H1 (cell line): ENCODE measurements at regions not wholly inside any gene's neighbourhood (a gene's known extent, or its start where the extent isn't known, plus 50 kb on each side); places are given as distances from the start of the nearest gene placed in this dataset.

Experiments
- CTCF ChIA-PET: fragments of 300-600 bp; sonication (Branson Sonifier 250); formaldehyde crosslinking; loops from one replicate; lab custom pipeline; 2021; ENCODE audit not compliant: partially characterized antibody; lab: Charles Lee
- POLR2A ChIA-PET: fragments of 300-600 bp; sonication (Branson Sonifier 250); formaldehyde crosslinking; loops from one replicate; lab custom pipeline; 2021; ENCODE audit warnings: inconsistent platforms; ENCODE audit not compliant: partially characterized antibody; lab: Charles Lee
- DNase-seq, 2 experiments: peaks; one replicate each; pipeline versions ENCODE4 v3.0.0 to v3.0.0-alpha.2; 2010 to 2022; ENCODE audit warnings: low spot score in 2 of 2, low read depth in 1 of 2, mixed read lengths in 1 of 2
- FAIRE-seq: peaks from 2 replicates; lab custom pipeline; 2011; peaks lifted over from hg19 to GRCh38; lab: Jason Lieb, UNC
- H2AFZ ChIP-seq: 2 replicates; pipeline ENCODE4 v1.8.1; 2012; ENCODE audit warnings: low read length, inconsistent platforms
- H2AK5ac ChIP-seq: 2 replicates; pipeline ENCODE4 v1.6.1; 2013; ENCODE audit warnings: low read depth, low read length
- H2BK120ac ChIP-seq: replicated peaks from 2 replicates; pipeline ENCODE3; 2013; ENCODE audit warnings: low read depth, low read length, inconsistent platforms
- H2BK12ac ChIP-seq: 2 replicates; pipeline ENCODE4 v1.6.1; 2013; ENCODE audit warnings: low read depth, low read length
- H2BK15ac ChIP-seq: 2 replicates; pipeline ENCODE4 v1.6.1; 2013; ENCODE audit warnings: low read length
- H2BK20ac ChIP-seq: 2 replicates; pipeline ENCODE4 v1.6.1; 2013; ENCODE audit warnings: low read length
- H2BK5ac ChIP-seq: 2 replicates; pipeline ENCODE4 v1.6.1; 2013; ENCODE audit warnings: low read depth, low read length
- H3K14ac ChIP-seq: 2 replicates; pipeline ENCODE4 v1.6.1; 2013; ENCODE audit warnings: inconsistent platforms; ENCODE audit not compliant: insufficient read length
- H3K18ac ChIP-seq: 2 replicates; pipeline ENCODE4 v1.6.1; 2013; ENCODE audit warnings: low read length; ENCODE audit errors: extremely low read depth
- H3K23ac ChIP-seq: 2 replicates; pipeline ENCODE4 v1.6.1; 2013; ENCODE audit warnings: inconsistent platforms; ENCODE audit not compliant: insufficient read length
- H3K23me2 ChIP-seq: 2 replicates; pipeline ENCODE4 v1.6.1; 2013; ENCODE audit warnings: low read depth, low read length
- H3K27ac ChIP-seq: 2 replicates; pipeline ENCODE4 v1.6.1; 2011; ENCODE audit warnings: low read depth, low read length, inconsistent platforms
- H3K27me3 ChIP-seq, 4 experiments: replicated peaks in 1 of 4; 1 replicate in 1 of 4; 2 replicates in 3 of 4; pipeline versions ENCODE4 v1.6.1 to v1.8.1; 2011 to 2013; ENCODE audit warnings: low read length in 3 of 4, mild to moderate bottlenecking in 3 of 4, inconsistent platforms in 2 of 4, mixed read lengths in 2 of 4, moderate library complexity in 1 of 4; ENCODE audit not compliant: control insufficient read depth in 3 of 4, insufficient read depth in 3 of 4; ENCODE audit errors: extremely low read depth in 1 of 4
- H3K36me3 ChIP-seq, 4 experiments: 2 replicates each; pipeline versions ENCODE4 v1.6.1 to v1.8.1; 2011 to 2013; ENCODE audit warnings: mild to moderate bottlenecking in 4 of 4, low read length in 3 of 4, moderate library complexity in 2 of 4, control low read depth in 1 of 4, inconsistent platforms in 1 of 4; ENCODE audit not compliant: insufficient read depth in 4 of 4, control insufficient read depth in 2 of 4
- H3K4ac ChIP-seq: replicated peaks from 2 replicates; pipeline ENCODE3; 2013; ENCODE audit warnings: low read length, low read depth, mixed read lengths, inconsistent platforms; ENCODE audit not compliant: insufficient read length
- H3K4me1 ChIP-seq, 4 experiments: replicated peaks in 1 of 4; 1 replicate in 1 of 4; 2 replicates in 3 of 4; pipeline versions ENCODE4 v1.6.1 to v1.8.1; 2011 to 2013; ENCODE audit warnings: low read length in 3 of 4, inconsistent platforms in 2 of 4, mixed read lengths in 1 of 4; ENCODE audit not compliant: insufficient read depth in 4 of 4, control insufficient read depth in 3 of 4
- H3K4me2 ChIP-seq, 2 experiments: 2 replicates each; pipeline versions ENCODE4 v1.6.1 to v1.8.1; 2011 to 2013; ENCODE audit warnings: low read depth in 2 of 2, low read length in 2 of 2, control low read depth in 1 of 2, inconsistent platforms in 1 of 2, mild to moderate bottlenecking in 1 of 2; ENCODE audit not compliant: insufficient read depth in 1 of 2
- H3K4me3 ChIP-seq, 4 experiments: fragments of 200-600, 300-600 bp in 1 of 4; sonication (generic), shearing (Covaris generic), sonication (Bioruptor Twin) in 1 of 4; 2 replicates each; pipeline versions ENCODE4 v1.5.1 to v1.8.1; 2011 to 2016; ENCODE audit warnings: low read length in 4 of 4, low read depth in 3 of 4, control low read depth in 2 of 4, inconsistent platforms in 2 of 4, mild to moderate bottlenecking in 2 of 4, mixed read lengths in 1 of 4, moderate library complexity in 1 of 4; ENCODE audit not compliant: insufficient read depth in 2 of 4; ENCODE audit errors: extremely low read depth in 1 of 4
- H3K56ac ChIP-seq: replicated peaks from 2 replicates; pipeline ENCODE3; 2013; ENCODE audit warnings: low read depth, mild to moderate bottlenecking, mixed read lengths, low read length, inconsistent platforms; ENCODE audit not compliant: insufficient read length
- H3K79me1 ChIP-seq: 2 replicates; pipeline ENCODE4 v1.6.1; 2013; ENCODE audit warnings: low read depth, low read length, control low read depth
- H3K79me2 ChIP-seq, 2 experiments: 2 replicates each; pipeline versions ENCODE4 v1.6.1 to v1.8.1; 2012 to 2013; ENCODE audit warnings: low read length in 2 of 2, mild to moderate bottlenecking in 2 of 2, inconsistent platforms in 1 of 2; ENCODE audit not compliant: insufficient read depth in 2 of 2, control insufficient read depth in 1 of 2
- H3K9ac ChIP-seq, 4 experiments: replicated peaks in 1 of 4; 1 replicate in 1 of 4; 2 replicates in 3 of 4; pipeline versions ENCODE4 v1.6.1 to v1.8.1; 2011 to 2013; ENCODE audit warnings: low read depth in 3 of 4, low read length in 3 of 4, control low read depth in 2 of 4, mild to moderate bottlenecking in 2 of 4, moderate library complexity in 2 of 4, inconsistent platforms in 1 of 4; ENCODE audit errors: extremely low read depth in 1 of 4
- H3K9me3 ChIP-seq, 2 experiments: 2 replicates each; pipeline versions ENCODE4 v1.6.1 to v1.8.1; 2012 to 2013; ENCODE audit warnings: mild to moderate bottlenecking in 2 of 2, moderate library complexity in 2 of 2, control low read depth in 1 of 2, inconsistent platforms in 1 of 2, low read depth in 1 of 2, low read length in 1 of 2, mixed read lengths in 1 of 2; ENCODE audit not compliant: insufficient read depth in 2 of 2
- H4K20me1 ChIP-seq, 2 experiments: replicated peaks in 1 of 2; 2 replicates each; pipeline versions ENCODE3 to v1.8.1; 2011 to 2013; ENCODE audit warnings: inconsistent platforms in 2 of 2, low read length in 2 of 2, mild to moderate bottlenecking in 1 of 2; ENCODE audit not compliant: insufficient read depth in 2 of 2, control insufficient read depth in 1 of 2
- H4K5ac ChIP-seq: 2 replicates; pipeline ENCODE4 v1.6.1; 2013; ENCODE audit warnings: low read length, low read depth, mixed read lengths, inconsistent platforms; ENCODE audit not compliant: insufficient read length
- H4K8ac ChIP-seq: 2 replicates; pipeline ENCODE4 v1.8.0; 2013; ENCODE audit warnings: mild to moderate bottlenecking, moderate library complexity, low read length, inconsistent platforms; ENCODE audit not compliant: insufficient read depth; ENCODE audit errors: extremely low read depth
- H4K91ac ChIP-seq: replicated peaks from 2 replicates; pipeline ENCODE3; 2013; ENCODE audit warnings: low read length, mixed read lengths, inconsistent platforms; ENCODE audit not compliant: insufficient read length
- BCL11A ChIP-seq, 2 experiments: IDR thresholded peaks; one replicate each; pipeline ENCODE4 v1.6.1; 2011; ENCODE audit warnings: low read depth in 2 of 2, low read length in 2 of 2, mild to moderate bottlenecking in 2 of 2
- CHD2 ChIP-seq: IDR thresholded peaks from 2 replicates; pipeline ENCODE4 v1.6.1; 2012; ENCODE audit warnings: low read length, improper control_type of control experiment
- POLR2A ChIP-seq, 2 experiments: IDR thresholded peaks; 1 replicate in 1 of 2; 2 replicates in 1 of 2; pipeline ENCODE4 v1.6.1; 2011; ENCODE audit warnings: low read depth in 2 of 2, low read length in 2 of 2, mild to moderate bottlenecking in 2 of 2; ENCODE audit errors: control extremely low read depth in 1 of 2
- WGBS, 2 experiments: shearing (Covaris generic) in 1 of 2; methylation state at CpG; one replicate each; pipeline versions ENCODE4 v1.1.6 to v1.1.7; 2013 to 2015; ENCODE audit warnings: low lambda C conversion rate in 2 of 2, mixed read lengths in 2 of 2, inconsistent platforms in 1 of 2, low coverage in 1 of 2, missing lambda C conversion rate in 1 of 2; ENCODE audit not compliant: insufficient replicate concordance in 2 of 2, insufficient coverage in 1 of 2, insufficient read length in 1 of 2; ENCODE audit errors: extremely low coverage in 1 of 2, missing lambda C conversion rate in 1 of 2; 5-methylcytosine and 5-hydroxymethylcytosine counted together
- TF ChIP-seq, protein P1 (sequence below): IDR thresholded peaks from 2 replicates; pipeline ENCODE4 v1.6.1; 2012; ENCODE audit warnings: inconsistent platforms
- TF ChIP-seq, protein P2 (sequence below): IDR thresholded peaks from 2 replicates; pipeline ENCODE4 v1.6.1; 2011; ENCODE audit warnings: low read length, improper control_type of control experiment

DNA sequence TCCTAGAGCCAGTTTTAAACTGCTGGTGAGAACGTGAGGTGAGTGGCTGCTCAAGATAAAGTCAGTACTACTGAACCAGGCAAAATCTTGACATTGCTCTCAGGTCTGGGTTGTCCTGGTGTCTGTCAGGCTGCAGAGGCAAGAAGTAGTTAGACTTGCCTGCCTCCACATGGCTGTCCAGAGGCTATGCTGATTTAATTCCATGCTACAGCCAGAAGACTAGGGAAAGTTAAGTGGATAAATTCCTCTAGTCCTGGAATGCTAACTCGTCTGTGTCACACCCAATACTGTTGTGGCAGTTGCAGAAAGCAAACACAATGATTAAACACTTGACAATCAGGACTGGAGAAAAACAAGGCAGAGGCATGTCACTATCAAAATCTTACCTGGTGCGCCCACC is 118.9 kb downstream of the ACER2 start:
- Histone ChIP-seq H3K9me3 (no peaks in the 10 kb centered on the region), H3K27me3 (no peaks in the 10 kb centered on the region), H4K5ac (no peak overlapping the region), H2AK5ac (no peak overlapping the region), H2BK120ac (no peak overlapping the region), H3K23me2 (no peaks in the 10 kb centered on the region), H3K14ac (no peak overlapping the region), H3K79me1 (no peaks in the 10 kb centered on the region), H3K36me3 (no peaks in the 10 kb centered on the region), H3K4ac (no peak overlapping the region), H3K79me2 (no peaks in the 10 kb centered on the region), H4K8ac (no peak overlapping the region), H2BK5ac (no peak overlapping the region), H2BK15ac (no peak overlapping the region), H4K91ac (no peak overlapping the region), H2BK12ac (no peak overlapping the region), H3K18ac (no peak overlapping the region), H3K4me3 (no peak overlapping the region), H3K27ac (no peak overlapping the region), H2BK20ac (no peak overlapping the region), H3K4me2 (no peak overlapping the region), H3K9ac (no peak overlapping the region), H3K4me1 (no peaks in the 10 kb centered on the region), H3K56ac (no peak overlapping the region), H2AFZ (no peak overlapping the region), H4K20me1 (no peaks in the 10 kb centered on the region), H3K23ac (no peak overlapping the region)
- POLR2A ChIA-PET: no interaction called here
- CTCF ChIA-PET: interaction anchor here (1.2 to 1.3 kb wide), 2 partner anchors 114 to 398 kb away, joined by 3 read pairs; no protein-coding TSS in a partner anchor
- DNase-seq (no peak), FAIRE-seq (no peak)
- WGBS, 2 experiments: 86% methylated on average over 3 of the region's 3 CpGs; no CpG with 5 or more reads in 1 of the 2 experiments
- no peak for TF ChIP-seq POLR2A (IDR thresholded peaks at IDR 0.05; ENCODE audit: control extremely low read depth in 1 of 2, low read depth in 2 of 2, low read length in 2 of 2)
- TF ChIP-seq, protein P1, sequence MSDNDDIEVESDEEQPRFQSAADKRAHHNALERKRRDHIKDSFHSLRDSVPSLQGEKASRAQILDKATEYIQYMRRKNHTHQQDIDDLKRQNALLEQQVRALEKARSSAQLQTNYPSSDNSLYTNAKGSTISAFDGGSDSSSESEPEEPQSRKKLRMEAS: no peak
- TF ChIP-seq, protein P2, sequence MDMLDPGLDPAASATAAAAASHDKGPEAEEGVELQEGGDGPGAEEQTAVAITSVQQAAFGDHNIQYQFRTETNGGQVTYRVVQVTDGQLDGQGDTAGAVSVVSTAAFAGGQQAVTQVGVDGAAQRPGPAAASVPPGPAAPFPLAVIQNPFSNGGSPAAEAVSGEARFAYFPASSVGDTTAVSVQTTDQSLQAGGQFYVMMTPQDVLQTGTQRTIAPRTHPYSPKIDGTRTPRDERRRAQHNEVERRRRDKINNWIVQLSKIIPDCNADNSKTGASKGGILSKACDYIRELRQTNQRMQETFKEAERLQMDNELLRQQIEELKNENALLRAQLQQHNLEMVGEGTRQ: no peak
- no peak for TF ChIP-seq BCL11A (IDR thresholded peaks at IDR 0.05; ENCODE audit: low read depth in 2 of 2, low read length in 2 of 2)
- TF ChIP-seq CHD2: no peak
